Pulmonary artery endothelial cell (primary cell): ENCODE measurements at regions not wholly inside any gene's neighbourhood (a gene's known extent, or its start where the extent isn't known, plus 50 kb on each side); places are given as distances from the start of the nearest gene placed in this dataset.

Experiments used
- DNase-seq: peaks from one replicate; pipeline ENCODE4 v3.0.0-alpha.2; 2011; ENCODE audit warnings: low read depth, low spot score

DNA sequence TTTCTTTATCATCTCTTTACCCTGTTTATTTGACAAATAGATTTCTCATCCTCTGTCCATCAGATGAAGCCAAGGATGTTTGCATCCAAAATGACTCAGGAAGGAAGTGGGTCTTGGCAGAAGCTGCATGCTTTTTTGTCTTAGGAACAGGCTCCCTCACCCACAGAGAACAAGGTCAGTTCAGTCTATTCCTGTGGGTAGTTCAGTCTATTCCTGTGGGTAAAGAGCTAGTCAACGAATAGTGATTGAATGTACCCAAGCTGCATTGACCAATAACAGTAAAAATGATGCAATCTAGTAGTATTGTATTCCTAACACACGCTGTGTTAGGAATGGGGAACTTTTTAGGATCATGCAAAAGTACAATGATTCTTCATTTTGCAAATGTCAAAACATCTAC is 290.8 kb upstream of the TANK start:
- DNase-seq = no peak

DNA sequence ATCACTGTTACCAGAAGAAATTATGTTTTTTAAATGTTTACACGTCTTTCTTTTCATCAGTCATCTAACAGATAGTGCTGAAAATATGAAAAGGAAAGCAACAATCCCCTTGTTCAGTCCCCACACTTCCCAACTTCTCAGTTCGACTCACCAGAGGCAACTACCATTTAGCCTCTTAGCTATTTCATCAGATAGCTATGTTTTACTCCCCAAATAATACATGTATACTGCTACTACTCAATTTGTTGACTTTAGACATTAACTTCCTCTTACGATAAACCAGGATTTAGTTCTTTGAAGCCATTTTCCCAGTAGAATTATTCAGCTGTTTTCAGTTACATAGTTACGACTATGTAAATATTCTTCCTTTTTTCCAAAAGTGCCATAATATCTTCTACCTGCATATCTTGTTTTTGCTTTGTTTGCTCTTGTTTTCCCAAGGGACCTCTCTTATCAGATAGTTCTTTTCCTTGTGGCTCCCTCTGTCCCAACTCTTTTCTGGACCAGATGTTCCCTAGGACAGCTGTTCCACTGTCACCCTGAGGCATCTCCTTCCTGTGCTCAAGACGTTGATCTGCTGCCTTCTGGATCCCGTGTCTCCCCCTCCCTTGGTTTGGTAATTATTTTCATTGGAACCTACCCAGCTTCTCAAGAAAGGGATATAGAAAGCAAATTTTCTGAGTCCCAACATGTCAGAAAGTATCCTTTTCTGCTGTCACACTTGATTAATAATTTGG is 289.3 kb upstream of the TANK start:
- no peak for DNase-seq

DNA sequence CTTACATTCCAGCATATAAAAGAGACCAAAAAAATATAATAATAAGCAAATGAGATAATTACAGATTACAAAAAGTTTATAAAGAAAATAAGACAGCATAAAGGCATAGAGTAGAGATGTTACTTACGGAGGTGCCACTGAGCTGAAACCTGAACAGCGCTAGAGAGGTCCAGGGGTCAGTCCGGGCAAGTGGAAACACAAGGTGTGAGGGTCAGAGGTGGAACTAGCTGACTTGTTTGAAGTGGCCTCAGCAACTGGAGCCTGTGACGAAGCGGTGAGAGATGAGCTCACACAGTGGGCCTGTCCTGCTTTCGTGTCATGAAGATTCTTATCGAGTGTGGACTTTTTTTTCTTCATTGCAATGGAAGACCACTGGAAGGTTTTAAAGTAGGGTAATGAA is 288.3 kb upstream of the TANK start:
- DNase-seq = no peak

DNA sequence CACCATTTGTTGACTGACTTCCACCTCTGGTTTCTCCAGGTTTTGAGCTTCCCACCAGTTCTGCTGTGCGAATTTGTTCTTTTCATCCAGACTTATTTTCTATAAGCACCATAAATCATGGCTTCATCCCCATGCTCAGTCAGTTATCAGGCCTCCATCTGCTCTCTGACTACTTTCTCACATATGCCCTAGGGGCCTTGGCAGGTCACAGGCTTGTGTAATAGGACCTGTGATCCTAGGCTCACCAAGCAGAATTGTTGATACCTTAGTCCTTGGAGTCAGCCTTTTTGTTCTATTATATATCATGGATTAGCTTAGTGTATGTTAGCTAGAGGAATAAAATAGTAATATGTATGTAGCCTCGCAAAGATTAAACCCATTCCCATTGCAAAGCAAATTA is 284.2 kb upstream of the TANK start:
- DNase-seq = no peak

DNA sequence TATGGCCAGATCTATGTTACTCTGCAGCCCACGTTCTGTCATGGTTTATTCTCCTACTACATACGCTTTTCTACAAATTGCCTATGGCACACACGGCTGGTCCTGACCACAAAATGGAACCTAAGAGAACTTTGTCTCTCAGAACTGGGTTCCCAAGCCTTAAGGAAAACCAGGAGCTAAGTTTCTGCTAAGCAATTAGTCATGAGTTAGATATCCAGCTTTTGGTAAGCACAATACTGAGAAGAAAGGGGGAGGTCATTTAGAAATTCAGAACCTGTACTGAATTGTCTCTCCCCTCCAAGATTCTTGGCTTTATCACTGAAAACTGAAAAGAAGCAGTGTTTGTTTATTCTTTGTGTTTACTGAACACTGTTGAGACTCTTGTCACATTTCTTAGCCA is 283.5 kb upstream of the TANK start:
- no peak for DNase-seq

DNA sequence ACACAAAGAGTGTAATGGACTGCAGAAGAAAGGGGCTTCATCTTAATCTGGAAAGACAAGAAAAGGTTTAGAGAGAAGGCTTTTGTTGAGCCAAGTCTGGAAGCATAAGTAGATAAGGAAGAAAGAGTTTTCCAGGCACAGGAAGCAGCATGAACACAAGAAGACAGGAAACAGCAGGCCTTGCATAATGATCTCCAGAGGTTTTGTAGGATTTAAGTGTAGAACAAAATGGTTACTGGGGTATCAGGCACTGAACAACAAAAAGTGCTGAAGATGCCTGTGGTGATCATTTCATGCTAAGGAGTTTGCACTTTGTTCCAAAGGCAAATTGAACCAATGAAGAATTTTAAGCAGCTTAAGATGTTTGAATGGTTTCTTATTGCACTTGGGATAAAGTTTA is 281.6 kb upstream of the TANK start:
- DNase-seq = no peak

DNA sequence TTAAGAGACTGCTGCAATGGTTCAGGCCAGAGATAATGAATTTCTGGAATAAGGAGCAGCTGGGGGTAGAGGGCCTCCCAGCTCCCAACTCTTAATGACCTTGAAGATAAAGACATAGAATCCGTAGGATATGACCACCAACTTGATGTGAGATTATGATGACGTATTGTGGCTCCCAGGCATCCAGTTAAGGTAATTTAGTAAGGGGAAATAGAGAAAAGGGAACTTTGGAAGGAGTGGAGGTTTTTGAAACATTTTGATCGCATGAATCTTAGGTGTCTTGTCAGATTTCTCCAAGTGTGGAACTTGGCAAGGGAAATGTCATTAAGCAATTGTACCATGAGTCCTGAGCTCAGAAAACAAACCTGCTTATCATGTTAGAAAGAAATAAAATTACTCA is 277.3 kb upstream of the TANK start:
- DNase-seq = no peak

DNA sequence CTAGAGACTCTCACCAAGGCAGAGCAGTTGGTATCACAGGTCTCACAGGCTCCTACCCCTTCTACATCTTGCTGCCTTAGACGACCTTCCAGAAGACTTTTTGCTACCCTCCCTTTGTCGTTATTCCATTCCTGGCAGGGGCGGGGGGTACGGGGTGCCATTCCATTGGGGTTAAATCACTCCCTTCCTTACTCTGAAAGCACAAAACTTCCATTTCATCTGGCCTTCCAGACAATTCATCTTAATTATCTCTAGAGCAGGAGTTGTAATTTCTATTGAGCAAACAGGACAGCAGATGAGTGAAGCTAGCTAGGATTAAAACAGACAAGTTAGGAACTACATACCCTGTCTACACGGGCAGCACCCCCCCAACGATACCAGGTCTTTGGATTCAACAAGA is 276.2 kb upstream of the TANK start:
- no peak for DNase-seq

DNA sequence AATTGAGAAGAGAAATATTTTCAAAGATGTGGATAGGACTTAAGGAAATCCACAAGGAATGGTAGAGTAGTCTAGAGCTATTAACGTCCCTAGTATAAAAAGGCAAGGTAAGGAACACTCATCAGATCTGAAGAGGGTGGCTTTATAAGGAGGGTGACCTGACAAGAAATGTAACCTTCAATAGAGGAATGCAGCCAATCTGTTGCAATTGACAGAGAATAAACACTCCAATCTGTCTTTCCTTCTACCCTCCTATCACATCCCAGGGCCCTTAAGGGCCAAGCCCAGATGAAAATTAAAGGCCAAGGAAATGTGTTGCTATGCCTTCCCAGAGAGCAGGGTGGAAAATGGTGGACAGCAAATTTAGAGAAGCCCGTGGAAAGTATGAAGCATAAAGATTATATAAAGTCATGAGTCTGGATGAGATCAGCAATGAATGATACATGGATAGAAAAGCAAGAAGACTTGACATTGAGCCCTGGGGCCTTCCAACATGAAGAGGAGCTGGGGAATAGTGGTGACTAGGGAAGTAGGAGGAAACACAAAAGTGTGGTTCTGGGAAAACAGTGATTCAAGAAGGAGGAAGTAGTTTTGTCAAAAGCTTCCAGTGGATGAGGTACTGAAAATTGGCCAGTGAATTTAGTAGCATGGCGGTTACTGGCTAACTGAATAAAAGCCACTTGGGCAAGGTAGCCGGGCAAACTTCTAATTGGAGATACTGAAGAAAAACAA is 270.6 kb upstream of the TANK start:
- DNase-seq = no peak

DNA sequence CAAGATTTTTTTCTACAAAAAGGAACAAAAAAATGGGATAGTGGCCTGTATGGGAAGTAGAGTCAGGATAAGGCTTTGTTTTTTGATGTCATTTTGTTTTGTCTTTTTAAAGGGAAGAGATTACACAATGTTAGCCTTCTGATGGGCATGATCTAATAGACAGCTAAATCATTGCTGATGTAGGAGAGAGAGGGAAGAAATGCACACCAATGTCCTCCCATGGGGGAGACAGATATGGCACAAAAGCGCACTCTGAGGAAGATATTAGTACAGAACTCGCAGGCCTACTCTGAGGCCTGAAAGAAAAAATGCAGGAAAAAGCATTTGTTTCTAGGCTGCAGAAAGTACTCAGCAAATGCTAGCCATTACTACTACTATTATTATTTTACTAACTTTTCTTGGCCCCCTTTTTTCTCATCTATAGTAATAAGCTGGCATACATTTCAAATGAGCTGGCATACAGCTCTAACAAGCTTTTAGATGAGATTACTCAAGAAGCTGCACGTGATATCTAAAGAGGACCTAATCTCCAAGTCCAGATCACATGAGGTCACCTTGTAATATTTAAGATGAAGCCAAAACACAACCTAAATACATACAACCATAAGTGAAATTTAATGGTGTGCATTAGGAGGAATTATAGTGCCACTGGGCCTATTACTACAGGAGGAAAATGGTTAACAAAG is 269.4 kb upstream of the TANK start:
- DNase-seq = no peak

DNA sequence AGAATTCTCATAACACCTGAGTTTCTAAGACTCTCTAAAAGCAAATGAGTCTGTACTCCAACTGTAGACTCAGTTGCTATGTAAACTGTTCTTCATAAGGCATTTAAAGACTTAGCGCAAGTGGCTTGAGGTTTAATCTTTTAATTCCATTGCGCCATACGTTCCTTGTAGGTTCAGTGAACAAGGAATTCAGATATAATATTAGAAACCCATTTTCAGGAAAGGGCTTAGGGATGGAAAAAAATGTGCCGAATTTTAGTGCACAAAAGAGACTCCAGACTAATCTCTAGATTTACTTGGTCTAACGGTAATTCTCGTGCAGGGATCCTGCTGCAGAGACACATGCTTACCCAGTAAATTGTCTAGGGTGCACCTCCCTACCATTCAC is 268.9 kb upstream of the TANK start:
- DNase-seq = no peak

DNA sequence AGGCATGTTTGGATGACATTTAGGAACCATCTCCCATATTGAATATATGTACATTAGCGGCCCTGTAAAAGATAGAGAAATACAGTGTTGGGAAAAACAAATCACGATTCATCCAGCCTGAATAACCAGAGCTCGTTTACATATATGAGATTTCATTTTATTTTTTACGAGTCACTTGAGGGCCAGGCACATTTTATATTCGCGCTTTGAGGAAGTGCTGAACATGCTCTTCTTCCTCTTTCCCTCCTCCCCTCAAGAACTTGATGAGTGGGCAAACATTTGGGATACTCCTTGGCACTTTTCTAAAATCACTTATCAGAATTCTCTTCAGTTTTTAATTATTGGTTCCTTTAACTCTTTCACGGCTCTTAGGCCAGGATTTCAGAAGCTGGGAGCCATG is 268.0 kb upstream of the TANK start:
- no peak for DNase-seq

DNA sequence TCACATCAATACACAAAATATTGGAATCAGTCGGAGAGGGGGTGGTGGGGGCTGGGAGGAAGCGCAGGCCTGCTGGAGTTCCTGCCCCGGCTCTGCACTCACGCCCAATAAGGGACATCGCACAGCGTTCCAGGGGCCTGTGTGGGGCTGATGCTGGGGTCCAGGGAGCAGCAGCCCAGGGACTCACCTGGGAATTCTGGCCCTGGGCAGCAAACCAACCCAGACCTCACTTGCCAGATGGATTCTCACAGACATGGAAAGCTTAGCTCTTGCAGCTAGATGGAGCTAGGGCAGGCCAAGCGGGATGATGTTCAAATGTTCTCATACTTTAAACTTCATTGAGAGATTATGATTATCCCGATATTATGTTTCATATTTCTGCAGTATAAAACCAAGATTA is 266.6 kb upstream of the TANK start:
- no peak for DNase-seq

DNA sequence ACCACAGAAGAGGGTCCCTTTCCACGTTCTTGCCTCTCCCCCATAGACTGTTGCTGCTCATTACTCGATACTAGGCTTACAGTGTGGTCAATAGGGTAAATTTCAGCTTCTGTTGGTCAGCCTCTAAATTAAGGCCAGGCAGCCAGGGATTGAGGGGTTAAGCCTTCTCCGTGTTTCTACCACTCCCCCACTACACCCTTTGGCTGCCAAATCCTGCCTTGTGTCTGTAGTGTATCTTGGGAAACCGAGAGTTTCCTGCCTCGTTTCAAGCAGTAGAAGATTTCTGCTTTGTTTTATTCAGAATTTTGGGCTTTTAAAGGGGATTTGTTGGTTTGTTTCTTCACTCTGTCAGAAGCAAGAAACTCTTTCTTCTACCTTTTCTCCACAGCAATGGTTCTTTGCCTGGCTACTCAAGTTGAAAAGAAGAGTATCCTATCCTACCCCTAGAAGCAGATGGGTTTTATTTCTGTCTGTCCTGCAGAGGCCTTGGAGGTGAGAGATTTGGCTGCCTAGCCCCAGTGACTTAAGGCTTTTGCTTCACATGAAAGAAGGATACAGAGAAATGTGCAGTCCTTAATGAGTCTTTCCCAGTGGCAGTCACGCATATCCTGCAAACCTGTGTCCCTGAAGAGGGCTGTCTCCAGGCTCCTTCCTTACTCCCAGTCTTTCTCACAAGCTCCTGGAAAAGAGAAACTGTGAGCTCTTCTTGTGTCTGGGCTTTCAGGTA is 261.5 kb upstream of the TANK start:
- DNase-seq = no peak

DNA sequence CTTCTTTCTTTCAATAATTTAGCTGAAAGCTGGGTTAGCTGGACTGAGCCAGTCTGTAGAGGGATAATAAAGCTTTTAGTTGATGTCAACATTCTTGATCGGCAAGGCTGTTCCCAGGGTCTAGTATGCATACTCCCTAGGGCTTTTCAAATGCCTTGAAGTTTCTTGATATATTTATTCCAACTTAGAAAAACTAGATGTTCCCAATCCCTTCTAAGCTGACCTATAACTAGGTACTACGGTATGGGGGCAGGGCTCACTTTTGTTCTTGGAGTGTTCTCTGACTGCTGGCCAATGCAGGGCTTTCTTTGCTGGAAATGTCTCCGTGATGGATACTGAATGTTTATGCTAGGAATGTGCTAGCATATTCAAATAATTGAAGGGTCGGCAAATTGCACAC is 258.6 kb upstream of the TANK start:
- DNase-seq = no peak

DNA sequence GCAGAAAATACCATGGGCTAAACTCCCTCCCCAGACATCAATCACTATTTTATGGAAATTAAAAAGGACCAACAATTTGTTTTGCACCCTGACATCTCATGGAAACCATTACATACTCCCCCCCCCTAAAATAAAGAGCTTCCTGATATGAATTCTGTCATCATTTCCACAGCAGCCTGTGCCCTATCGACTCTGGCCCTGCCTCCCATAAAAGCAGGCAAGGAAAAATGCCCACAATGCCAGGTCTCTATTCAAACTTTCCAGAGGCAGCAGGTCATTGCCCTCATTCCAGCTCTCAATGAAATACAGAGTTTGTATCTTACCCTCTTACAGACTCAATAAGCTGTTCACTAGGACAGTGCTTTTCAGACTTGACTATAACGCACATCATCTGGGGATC is 254.4 kb upstream of the TANK start:
- no peak for DNase-seq

DNA sequence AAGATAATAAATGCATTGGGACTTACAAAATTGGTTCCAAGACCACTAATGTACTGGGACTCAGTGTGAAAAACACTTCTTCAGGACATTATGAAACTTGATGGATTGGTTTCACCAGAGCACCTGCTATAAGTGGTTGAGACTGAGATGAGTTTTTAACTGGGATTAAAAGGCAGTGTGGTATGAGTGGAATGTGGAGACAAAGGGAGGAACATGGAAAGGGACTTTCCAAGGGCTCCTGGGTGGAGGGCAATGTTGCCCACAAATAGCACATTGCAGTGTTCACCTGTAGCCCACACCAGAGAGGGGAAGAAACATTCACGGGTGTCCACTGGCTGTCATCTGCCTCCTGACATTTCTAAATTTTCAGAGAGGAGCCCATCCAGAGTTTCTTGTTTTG is 253.3 kb upstream of the TANK start:
- no peak for DNase-seq

DNA sequence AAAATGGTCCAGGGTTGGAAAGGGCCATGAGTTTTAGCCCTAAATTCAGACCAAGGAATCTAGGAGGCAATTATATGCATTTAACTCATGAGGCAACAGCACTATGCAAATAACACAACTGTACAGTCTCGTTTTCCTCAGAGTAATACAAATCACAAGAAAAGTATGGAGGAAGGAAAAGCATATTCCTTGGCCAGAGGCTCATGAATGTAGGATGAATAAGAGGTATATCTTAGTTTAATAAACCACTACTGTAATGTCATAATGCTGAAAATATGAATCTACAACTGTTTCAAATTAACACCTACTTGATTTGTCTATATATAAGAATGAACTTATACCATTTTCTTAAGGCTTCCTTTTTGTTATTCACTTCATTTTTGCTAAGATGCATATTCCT is 252.5 kb upstream of the TANK start:
- DNase-seq = no peak

DNA sequence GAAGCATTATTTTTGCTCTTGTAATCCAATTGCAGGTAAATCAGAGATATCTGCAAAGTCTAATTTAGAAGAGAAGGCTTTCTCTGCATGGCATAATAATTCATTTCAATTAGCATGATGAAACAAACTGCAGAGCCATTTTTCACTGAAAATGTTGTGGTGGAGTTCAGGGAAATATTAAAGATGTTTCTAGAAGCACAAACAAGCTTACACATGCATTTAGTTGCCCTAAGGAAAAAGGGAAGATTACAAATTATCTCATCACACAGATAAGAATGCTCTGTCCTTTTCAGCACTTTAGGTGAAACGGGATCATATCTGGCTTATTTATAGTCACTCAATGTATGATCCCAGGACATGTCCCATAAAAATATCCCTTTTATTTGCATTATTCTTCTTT is 252.1 kb upstream of the TANK start:
- DNase-seq = no peak

DNA sequence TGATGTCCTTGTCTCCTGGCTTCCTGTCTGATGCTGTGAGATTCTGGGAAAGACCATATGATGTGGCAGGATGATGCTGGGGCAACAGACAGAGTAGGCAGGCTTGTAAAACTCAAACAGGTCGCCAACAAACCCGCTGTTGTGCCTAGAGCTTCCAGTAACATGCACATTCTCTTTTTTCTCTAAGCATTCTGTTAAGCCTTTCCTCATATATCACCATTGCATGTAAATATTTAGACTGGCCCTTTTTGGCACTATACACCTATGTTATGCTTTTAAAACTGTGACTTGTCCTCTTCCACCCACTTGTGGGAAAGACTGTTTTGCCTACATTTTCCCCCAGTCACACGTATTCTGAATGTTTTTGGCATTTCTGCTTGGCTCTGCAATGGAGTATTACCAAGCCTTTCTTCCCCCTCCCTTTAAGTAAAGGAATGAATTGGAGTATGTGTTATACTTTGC is 250.4 kb upstream of the TANK start:
- no peak for DNase-seq

DNA sequence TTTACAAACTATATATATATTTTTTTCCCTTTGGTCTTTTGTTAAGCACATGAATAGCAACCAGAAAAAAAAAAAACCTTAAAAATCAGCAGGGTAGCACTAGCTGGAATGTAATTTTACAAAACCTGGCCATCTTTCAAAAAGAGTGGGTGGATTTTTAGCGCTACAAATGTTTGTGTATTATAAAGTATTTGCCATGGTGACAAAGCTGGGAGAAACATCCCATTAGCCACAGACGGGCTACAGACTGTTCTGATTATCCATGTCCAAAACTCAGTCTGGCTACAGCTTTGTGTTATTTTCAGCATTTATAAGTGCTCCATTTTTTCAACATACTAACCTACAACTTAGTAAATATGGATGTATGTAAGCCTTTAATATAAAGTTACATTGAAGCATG is 249.5 kb upstream of the TANK start:
- DNase-seq = no peak

DNA sequence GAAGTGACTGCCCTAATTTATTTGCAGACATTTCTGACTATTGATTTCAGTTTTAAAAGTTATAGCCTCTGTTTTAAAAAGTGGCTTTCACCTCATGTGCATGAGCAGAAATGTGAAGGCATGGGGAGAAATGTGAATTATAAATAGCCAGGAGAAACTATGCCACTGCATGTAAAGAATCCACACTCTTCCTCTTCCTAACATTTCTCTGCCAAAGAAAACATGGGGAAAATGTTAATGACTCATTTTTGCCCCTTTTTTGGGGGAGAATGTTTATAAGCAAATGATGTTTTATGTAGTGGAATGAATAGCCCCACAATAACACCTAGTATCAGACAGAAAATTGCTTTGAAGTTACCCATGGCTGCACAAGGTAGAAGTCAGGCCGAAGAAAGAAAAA is 249.0 kb upstream of the TANK start:
- no peak for DNase-seq
